Suprapubic skin (tissue), 3 donors: ENCODE measurements at regions not wholly inside any gene's neighbourhood (a gene's known extent, or its start where the extent isn't known, plus 50 kb on each side); places are given as distances from the start of the nearest gene placed in this dataset.

ENCODE experiments used
- CTCF ChIP-seq, 2 donors: fragments of 200-600 bp in 1 of 2; fragments of 450-650 bp in 1 of 2; sonication (generic) in 1 of 2; IDR thresholded peaks; one replicate each; pipeline ENCODE4 v1.5.1; 2016 to 2019; ENCODE audit warnings: antibody characterized with exemption in 2 of 2, mild to moderate bottlenecking in 1 of 2, moderate library complexity in 1 of 2
- POLR2A ChIP-seq, 2 donors: fragments of 450-650 bp; IDR thresholded peaks; one replicate each; pipeline ENCODE4 v1.6.1; 2017; ENCODE audit warnings: antibody characterized with exemption in 2 of 2, mild to moderate bottlenecking in 2 of 2, moderate library complexity in 2 of 2

GRCh38 chr3:144375088-144375487, 403.5 kb downstream of the DIPK2A start:
- TF ChIP-seq POLR2A (IDR thresholded peaks at IDR 0.05) (no peak), CTCF (IDR thresholded peaks at IDR 0.05) (no peak)
